ENCODE measurements at regions not wholly inside any gene's neighbourhood (a gene's known extent, or its start where the extent isn't known, plus 50 kb on each side); places are given as distances from the start of the nearest gene placed in this dataset.

DNA sequence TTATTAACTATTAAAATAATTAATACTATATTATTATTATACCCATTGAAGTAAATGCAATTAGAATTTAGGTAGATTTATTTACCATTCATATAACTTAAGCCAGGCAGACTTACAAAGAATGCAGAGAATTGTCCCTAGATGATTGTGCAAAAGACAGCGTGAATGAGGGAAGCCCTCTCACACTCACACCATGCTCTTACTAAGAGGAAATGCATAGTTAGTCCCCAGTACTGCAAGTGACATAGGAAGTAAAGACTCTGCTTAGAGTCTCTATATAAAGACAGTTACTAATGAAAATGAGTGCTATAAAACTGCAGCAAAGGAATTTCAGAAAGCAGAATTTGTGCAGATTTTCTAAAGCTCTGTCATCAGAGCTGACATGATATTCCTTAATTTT lies 270.4 kb downstream of the ZBBX start:
- Histone ChIP-seq H3K27me3 (no peaks in the 10 kb centered on the region), H3K36me3 (no peaks in the 10 kb centered on the region), H3K9me3 (no peaks in the 10 kb centered on the region), H3K27ac (no peak overlapping the region), H3K4me1 (no peaks in the 10 kb centered on the region), H3K4me3 (no peak overlapping the region)
- TF ChIP-seq, protein P1, sequence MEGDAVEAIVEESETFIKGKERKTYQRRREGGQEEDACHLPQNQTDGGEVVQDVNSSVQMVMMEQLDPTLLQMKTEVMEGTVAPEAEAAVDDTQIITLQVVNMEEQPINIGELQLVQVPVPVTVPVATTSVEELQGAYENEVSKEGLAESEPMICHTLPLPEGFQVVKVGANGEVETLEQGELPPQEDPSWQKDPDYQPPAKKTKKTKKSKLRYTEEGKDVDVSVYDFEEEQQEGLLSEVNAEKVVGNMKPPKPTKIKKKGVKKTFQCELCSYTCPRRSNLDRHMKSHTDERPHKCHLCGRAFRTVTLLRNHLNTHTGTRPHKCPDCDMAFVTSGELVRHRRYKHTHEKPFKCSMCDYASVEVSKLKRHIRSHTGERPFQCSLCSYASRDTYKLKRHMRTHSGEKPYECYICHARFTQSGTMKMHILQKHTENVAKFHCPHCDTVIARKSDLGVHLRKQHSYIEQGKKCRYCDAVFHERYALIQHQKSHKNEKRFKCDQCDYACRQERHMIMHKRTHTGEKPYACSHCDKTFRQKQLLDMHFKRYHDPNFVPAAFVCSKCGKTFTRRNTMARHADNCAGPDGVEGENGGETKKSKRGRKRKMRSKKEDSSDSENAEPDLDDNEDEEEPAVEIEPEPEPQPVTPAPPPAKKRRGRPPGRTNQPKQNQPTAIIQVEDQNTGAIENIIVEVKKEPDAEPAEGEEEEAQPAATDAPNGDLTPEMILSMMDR (IDR thresholded peaks at IDR 0.05): no peak
- no peak for TF ChIP-seq POLR2A (IDR thresholded peaks at IDR 0.05)
- no peak for TF ChIP-seq POLR2AphosphoS5 (IDR thresholded peaks at IDR 0.05)
- no peak for DNase-seq (ENCODE audit: low spot score in 2 of 2)
- intact Hi-C loops (cut with DNase I; ENCODE audit: low total_unique reads): no loop called here

DNA sequence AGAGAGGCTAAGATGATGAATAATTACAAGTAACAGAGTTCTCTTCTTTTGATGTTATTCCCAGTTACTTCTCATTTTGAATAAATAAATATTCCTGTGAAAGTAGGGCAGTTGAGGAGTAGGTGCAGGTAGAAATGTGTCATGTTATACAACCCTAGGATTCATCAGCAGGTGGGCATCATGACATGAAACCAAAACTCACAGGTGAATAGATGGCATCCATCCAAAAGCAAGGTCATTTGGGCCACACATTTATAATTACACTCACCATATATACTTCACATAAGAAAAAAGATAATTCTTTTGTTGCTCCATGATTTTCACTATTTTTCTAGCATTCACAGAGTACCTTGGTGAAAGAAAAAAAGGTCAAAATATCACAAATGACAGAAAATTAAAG lies 273.6 kb downstream of the ZBBX start:
- intact Hi-C loops (cut with DNase I; ENCODE audit: low total_unique reads): no loop called here
- Histone ChIP-seq H3K27me3 (no peaks in the 10 kb centered on the region), H3K9me3 (no peaks in the 10 kb centered on the region), H3K4me3 (no peak overlapping the region), H3K4me1 (no peaks in the 10 kb centered on the region), H3K27ac (no peak overlapping the region), H3K36me3 (no peaks in the 10 kb centered on the region)
- TF ChIP-seq POLR2AphosphoS5 (IDR thresholded peaks at IDR 0.05) (no peak), POLR2A (IDR thresholded peaks at IDR 0.05) (no peak)
- TF ChIP-seq, protein P1 (IDR thresholded peaks at IDR 0.05): no peak
- no peak for DNase-seq (ENCODE audit: low spot score in 2 of 2)

DNA sequence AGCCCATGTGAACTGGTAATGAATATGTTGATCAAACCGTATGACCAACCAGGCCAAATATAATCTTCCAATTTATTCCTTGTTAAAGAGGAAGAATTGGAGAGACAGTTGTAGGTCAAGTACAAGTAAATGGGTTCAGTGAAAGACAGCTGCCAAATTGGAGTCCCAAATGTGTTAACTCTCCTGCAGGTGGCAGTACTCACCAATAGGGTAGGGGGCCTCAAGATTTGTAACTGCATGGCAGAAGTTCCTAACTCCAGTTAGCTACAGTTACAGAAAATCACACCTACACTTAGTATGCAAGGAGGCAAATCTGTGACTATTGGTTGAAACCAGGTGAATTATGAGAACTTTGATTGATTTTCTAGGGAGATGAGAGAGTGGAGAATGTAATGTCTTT lies 278.0 kb downstream of the ZBBX start:
- Histone ChIP-seq H3K27ac (no peak overlapping the region), H3K9me3 (no peaks in the 10 kb centered on the region), H3K4me3 (no peak overlapping the region), H3K27me3 (no peaks in the 10 kb centered on the region), H3K36me3 (no peaks in the 10 kb centered on the region), H3K4me1 (no peaks in the 10 kb centered on the region)
- TF ChIP-seq POLR2A (IDR thresholded peaks at IDR 0.05): no peak
- DNase-seq (ENCODE audit: low spot score in 2 of 2): no peak
- intact Hi-C loops (cut with DNase I; ENCODE audit: low total_unique reads): no loop called here

DNA sequence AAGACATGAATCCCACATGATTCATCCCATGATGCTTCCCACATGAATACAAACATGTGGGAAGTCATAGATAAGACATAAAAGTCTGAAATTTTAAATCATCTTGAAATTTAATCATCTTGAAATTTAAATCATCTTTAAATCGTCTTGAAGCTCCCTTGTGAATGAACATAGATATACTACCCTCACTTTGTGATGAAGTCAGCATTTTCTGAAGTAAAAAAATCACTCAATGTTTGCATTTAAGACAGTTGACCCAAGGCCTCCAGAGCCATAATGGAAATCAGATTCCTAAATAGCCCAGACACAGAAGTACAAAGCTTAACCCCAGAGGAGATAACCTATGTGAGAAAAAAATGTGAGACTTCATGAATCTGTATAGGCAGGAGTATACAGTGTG lies 279.4 kb downstream of the ZBBX start:
- no peaks in the 10 kb centered on the region for H3K36me3 ChIP-seq
- H3K27ac ChIP-seq: no peak overlapping the region
- DNase-seq (ENCODE audit: low spot score in 2 of 2): no peak
- H3K9me3 ChIP-seq: no peaks in the 10 kb centered on the region
- TF ChIP-seq POLR2AphosphoS5 (IDR thresholded peaks at IDR 0.05) (no peak), POLR2A (IDR thresholded peaks at IDR 0.05) (no peak)
- TF ChIP-seq, protein P1 (IDR thresholded peaks at IDR 0.05): no peak
- no peaks in the 10 kb centered on the region for H3K27me3 ChIP-seq
- H3K4me1 ChIP-seq: no peaks in the 10 kb centered on the region
- H3K4me3 ChIP-seq: no peak overlapping the region
- intact Hi-C loops (cut with DNase I; ENCODE audit: low total_unique reads): no loop called here

DNA sequence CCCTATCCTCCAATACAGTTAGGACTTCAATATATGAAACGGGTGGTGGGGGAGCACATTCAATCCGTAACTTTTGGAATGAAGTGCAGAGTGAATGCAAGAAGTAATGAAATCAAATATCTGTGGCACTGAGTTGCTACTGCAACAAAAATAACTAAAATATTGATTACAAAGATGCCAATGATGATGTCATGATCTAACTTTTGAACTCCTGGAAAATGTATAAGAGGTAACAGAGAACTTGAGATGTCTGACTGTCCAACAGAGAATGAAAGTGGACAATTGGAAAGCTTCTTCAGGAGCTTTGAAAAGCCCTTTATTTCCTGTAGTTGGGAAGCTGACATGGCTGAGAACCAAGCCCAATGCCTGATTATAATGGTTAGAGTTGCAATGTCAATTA lies 279.9 kb downstream of the ZBBX start:
- Histone ChIP-seq H3K4me3 (no peak overlapping the region), H3K4me1 (no peaks in the 10 kb centered on the region), H3K36me3 (no peaks in the 10 kb centered on the region), H3K9me3 (no peaks in the 10 kb centered on the region), H3K27me3 (no peaks in the 10 kb centered on the region), H3K27ac (no peak overlapping the region)
- intact Hi-C loops (cut with DNase I; ENCODE audit: low total_unique reads): no loop called here
- TF ChIP-seq POLR2A (IDR thresholded peaks at IDR 0.05) (no peak), POLR2AphosphoS5 (IDR thresholded peaks at IDR 0.05) (no peak)
- TF ChIP-seq, protein P1 (IDR thresholded peaks at IDR 0.05): no peak
- DNase-seq (ENCODE audit: low spot score in 2 of 2): no peak

DNA sequence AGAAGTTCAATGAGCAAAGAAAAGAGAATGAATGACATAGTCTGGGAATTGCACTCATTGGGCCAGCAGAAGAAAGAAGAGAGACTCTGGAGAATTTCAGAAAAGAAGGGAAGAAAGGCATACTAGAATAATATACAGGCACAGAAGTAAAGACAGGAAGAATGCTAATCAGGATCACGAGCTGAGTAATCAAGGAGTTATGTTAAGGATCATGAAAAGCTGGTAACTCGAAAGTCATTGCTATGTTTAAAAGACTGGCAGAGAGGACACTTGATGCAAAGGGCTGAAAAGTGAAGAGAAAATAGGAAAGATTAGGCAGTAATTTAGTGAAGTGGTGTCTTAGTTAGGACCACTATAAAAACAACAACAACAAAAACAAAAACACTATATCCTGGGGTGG lies 284.1 kb downstream of the ZBBX start:
- Histone ChIP-seq H3K27me3 (no peaks in the 10 kb centered on the region), H3K4me1 (no peaks in the 10 kb centered on the region), H3K9me3 (no peaks in the 10 kb centered on the region), H3K4me3 (no peak overlapping the region), H3K27ac (no peak overlapping the region), H3K36me3 (no peaks in the 10 kb centered on the region)
- intact Hi-C loops (cut with DNase I; ENCODE audit: low total_unique reads): no loop called here
- TF ChIP-seq, protein P1 (IDR thresholded peaks at IDR 0.05): no peak
- TF ChIP-seq POLR2AphosphoS5 (IDR thresholded peaks at IDR 0.05) (no peak), POLR2A (IDR thresholded peaks at IDR 0.05) (no peak)
- no peak for DNase-seq (ENCODE audit: low spot score in 2 of 2)

All from breast epithelium (tissue), 4 donors.